BLaER1 treated with 17β-estradiol and CSF1 and Interleukin-3, amounts not matched to agents 10 nM and 100 nM (cell line): ENCODE measurements at regions not wholly inside any gene's neighbourhood (a gene's known extent, or its start where the extent isn't known, plus 50 kb on each side); places are given as distances from the start of the nearest gene placed in this dataset.

Source experiments
- H3K27ac ChIP-seq, 11 experiments: shearing (Covaris generic); formaldehyde crosslinking; 2 replicates each; pipeline ENCODE4 v1.8.1; 2022
- H3K27me3 ChIP-seq, 11 experiments: shearing (Covaris generic); formaldehyde crosslinking; 2 replicates each; pipeline ENCODE4 v1.8.1; 2022
- H3K36me3 ChIP-seq, 11 experiments: shearing (Covaris generic); formaldehyde crosslinking; 2 replicates each; pipeline ENCODE4 v1.8.1; 2022
- H3K4me1 ChIP-seq, 10 experiments: shearing (Covaris generic); formaldehyde crosslinking; 2 replicates each; pipeline ENCODE4 v1.8.1; 2022
- H3K4me2 ChIP-seq, 11 experiments: shearing (Covaris generic); formaldehyde crosslinking; 2 replicates each; pipeline ENCODE4 v1.8.1; 2022
- H3K4me3 ChIP-seq, 10 experiments: shearing (Covaris generic); formaldehyde crosslinking; 2 replicates each; pipeline ENCODE4 v1.8.1; 2022
- H3K9ac ChIP-seq, 11 experiments: shearing (Covaris generic); formaldehyde crosslinking; 2 replicates each; pipeline ENCODE4 v1.8.1; 2022
- H3K9me3 ChIP-seq, 11 experiments: shearing (Covaris generic); formaldehyde crosslinking; replicated peaks in 1 of 11; 2 replicates each; pipeline ENCODE4 v1.8.1; 2022
- H4K20me1 ChIP-seq, 11 experiments: shearing (Covaris generic); formaldehyde crosslinking; 2 replicates each; pipeline ENCODE4 v1.8.1; 2022
- Cebpa-rat ChIP-seq, 11 experiments: shearing (Covaris generic); IDR thresholded peaks; 2 replicates each; pipeline ENCODE4 v1.8.1; 2022

GRCh38 chr6:76490456-76490855, 418.0 kb upstream of the IMPG1 start:
- H3K9me3 ChIP-seq, result peaks cover 13 to 25% (median 17%) of the 10 kb centered on the region in 11 experiments
- no peak for TF ChIP-seq Cebpa-rat (IDR thresholded peaks at IDR 0.05)
- H3K4me3 ChIP-seq, result no peak overlapping the region
- no peaks in the 10 kb centered on the region for H3K4me1 ChIP-seq
- no peaks in the 10 kb centered on the region for H4K20me1 ChIP-seq
- no peaks in the 10 kb centered on the region for H3K36me3 ChIP-seq
- no peak overlapping the region for H3K27ac ChIP-seq
- no peak overlapping the region for H3K4me2 ChIP-seq
- no peaks in the 10 kb centered on the region for H3K27me3 ChIP-seq
- H3K9ac ChIP-seq, result no peak overlapping the region

GRCh38 chr6:76481101-76481500, 408.6 kb upstream of the IMPG1 start:
- Histone ChIP-seq H3K9ac (no peak overlapping the region), H3K36me3 (no peaks in the 10 kb centered on the region), H3K4me2 (no peak overlapping the region), H3K4me1 (no peaks in the 10 kb centered on the region), H3K27me3 (no peaks in the 10 kb centered on the region), H3K9me3 (peaks cover 0 to 12% (median 3%) of the 10 kb centered on the region in 11 experiments; a peak in 6 of 22 replicates), H3K27ac (no peak overlapping the region), H4K20me1 (no peaks in the 10 kb centered on the region), H3K4me3 (no peak overlapping the region)
- no peak for TF ChIP-seq Cebpa-rat (IDR thresholded peaks at IDR 0.05)

GRCh38 chr6:76472858-76473257, 400.4 kb upstream of the IMPG1 start:
- H3K9me3 ChIP-seq, result 0 out of 22 replicates have a peak, but pooled peaks cover 0 to 3% (median 0%) of the 10 kb centered on the region in 11 experiments
- H3K4me2 ChIP-seq, result no peak overlapping the region
- no peaks in the 10 kb centered on the region for H4K20me1 ChIP-seq
- TF ChIP-seq Cebpa-rat (IDR thresholded peaks at IDR 0.05), result no peak
- no peak overlapping the region for H3K9ac ChIP-seq
- no peaks in the 10 kb centered on the region for H3K27me3 ChIP-seq
- H3K4me3 ChIP-seq, result no peak overlapping the region
- no peaks in the 10 kb centered on the region for H3K4me1 ChIP-seq
- H3K36me3 ChIP-seq, result no peaks in the 10 kb centered on the region
- no peak overlapping the region for H3K27ac ChIP-seq

GRCh38 chr6:76466286-76466685, 393.8 kb upstream of the IMPG1 start:
- Histone ChIP-seq H3K4me1 (no peaks in the 10 kb centered on the region), H3K36me3 (no peaks in the 10 kb centered on the region), H3K27me3 (no peaks in the 10 kb centered on the region), H3K4me3 (no peak overlapping the region), H3K9ac (no peak overlapping the region), H3K4me2 (no peak overlapping the region), H4K20me1 (no peaks in the 10 kb centered on the region), H3K9me3 (peaks cover 0 to 4% (median 0%) of the 10 kb centered on the region in 11 experiments; a peak in 5 of 22 replicates), H3K27ac (no peak overlapping the region)
- TF ChIP-seq Cebpa-rat (IDR thresholded peaks at IDR 0.05), result no peak

GRCh38 chr6:76465410-76465809, 392.9 kb upstream of the IMPG1 start:
- Histone ChIP-seq H3K36me3 (no peaks in the 10 kb centered on the region), H3K9ac (no peak overlapping the region), H3K4me3 (no peak overlapping the region), H3K27me3 (no peaks in the 10 kb centered on the region), H3K4me1 (no peaks in the 10 kb centered on the region), H3K27ac (no peak overlapping the region), H3K9me3 (peaks cover 0 to 12% (median 5%) of the 10 kb centered on the region in 11 experiments; a peak in 8 of 22 replicates), H3K4me2 (no peak overlapping the region), H4K20me1 (no peaks in the 10 kb centered on the region)
- no peak for TF ChIP-seq Cebpa-rat (IDR thresholded peaks at IDR 0.05)

- Histone ChIP-seq H3K4me2 (no peak overlapping the region), H3K27me3 (no peaks in the 10 kb centered on the region), H3K36me3 (no peaks in the 10 kb centered on the region), H3K27ac (no peak overlapping the region), H3K4me3 (no peak overlapping the region), H3K9me3 (peaks cover 0 to 6% (median 0%) of the 10 kb centered on the region in 11 experiments; a peak in 3 of 22 replicates), H3K4me1 (no peaks in the 10 kb centered on the region), H3K9ac (no peak overlapping the region), H4K20me1 (no peaks in the 10 kb centered on the region)
- no peak for TF ChIP-seq Cebpa-rat (IDR thresholded peaks at IDR 0.05)
These were observed 380.8 kb upstream of the IMPG1 start for GRCh38 chr6:76453270-76453669.

- TF ChIP-seq Cebpa-rat (IDR thresholded peaks at IDR 0.05), result no peak
- H3K27me3 ChIP-seq, result no peaks in the 10 kb centered on the region
These were observed 379.7 kb upstream of the IMPG1 start for GRCh38 chr6:76451926-76452709.

DNA sequence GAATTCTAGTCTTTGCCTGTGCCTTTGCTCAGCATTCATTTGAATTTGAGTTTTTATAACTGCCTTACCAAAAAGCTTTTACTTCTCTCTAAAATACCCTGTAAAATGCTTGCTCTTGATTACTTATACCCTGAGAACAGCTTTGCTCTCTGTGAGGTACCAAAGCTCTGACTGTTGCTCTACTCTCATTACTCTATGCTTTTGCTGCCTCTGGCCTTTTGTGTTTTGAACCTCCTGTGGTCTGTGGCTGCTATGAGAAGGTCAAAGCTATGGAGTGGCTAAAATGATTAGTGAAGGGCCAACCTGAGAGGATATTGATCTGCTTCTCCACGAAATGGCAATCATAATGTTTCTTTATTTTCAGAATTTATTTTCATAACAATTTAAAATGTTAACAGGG, 375.6 kb upstream of the IMPG1 start:
- H3K27ac ChIP-seq, result no peak overlapping the region
- no peaks in the 10 kb centered on the region for H3K36me3 ChIP-seq
- no peak for TF ChIP-seq Cebpa-rat (IDR thresholded peaks at IDR 0.05)
- no peak overlapping the region for H3K4me3 ChIP-seq
- H3K9ac ChIP-seq, result no peak overlapping the region
- peaks cover 0 to 4% (median 0%) of the 10 kb centered on the region in 11 experiments; a peak in 3 of 22 replicates for H3K9me3 ChIP-seq
- no peaks in the 10 kb centered on the region for H3K27me3 ChIP-seq
- H3K4me1 ChIP-seq, result no peaks in the 10 kb centered on the region
- no peaks in the 10 kb centered on the region for H4K20me1 ChIP-seq
- no peak overlapping the region for H3K4me2 ChIP-seq

More at GRCh38 chr6:76451926-76452709, 379.7 kb upstream of the IMPG1 start:
- Histone ChIP-seq H3K4me3 (no peak overlapping the region), H3K4me2 (no peak overlapping the region), H3K36me3 (no peaks in the 10 kb centered on the region), H3K9ac (no peak overlapping the region), H3K9me3 (peaks cover 0 to 6% (median 0%) of the 10 kb centered on the region in 11 experiments; a peak in 3 of 22 replicates), H3K4me1 (no peaks in the 10 kb centered on the region), H3K27ac (no peak overlapping the region), H4K20me1 (no peaks in the 10 kb centered on the region)

DNA sequence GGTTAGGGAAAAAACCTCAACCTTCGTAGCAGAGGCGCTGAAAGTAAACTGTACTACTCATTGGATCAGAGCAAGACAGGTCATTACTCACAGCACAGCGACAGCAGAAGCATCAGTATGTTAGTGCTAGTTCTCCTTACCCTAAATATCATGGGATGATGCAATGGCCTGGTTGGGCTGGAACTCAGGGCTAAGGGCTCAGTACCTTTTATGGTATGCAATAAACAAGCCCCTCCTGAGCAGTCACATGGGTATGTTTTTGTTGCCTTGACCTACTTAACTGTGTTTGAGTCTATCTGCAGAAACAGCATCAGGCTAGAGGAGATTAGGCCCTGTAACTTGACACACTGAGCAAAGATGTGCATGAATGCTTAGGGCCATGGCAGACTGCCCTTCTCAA, 369.4 kb upstream of the IMPG1 start:
- Histone ChIP-seq H3K4me3 (no peak overlapping the region), H3K36me3 (no peaks in the 10 kb centered on the region), H3K4me1 (peaks cover 0 to 8% (median 0%) of the 10 kb centered on the region in 10 experiments; a peak in 1 of 20 replicates), H4K20me1 (no peaks in the 10 kb centered on the region), H3K9ac (no peak overlapping the region), H3K27me3 (no peaks in the 10 kb centered on the region), H3K4me2 (no peak overlapping the region), H3K27ac (no peak overlapping the region), H3K9me3 (0 out of 22 replicates have a peak, but pooled peaks cover 0 to 4% (median 0%) of the 10 kb centered on the region in 11 experiments)
- no peak for TF ChIP-seq Cebpa-rat (IDR thresholded peaks at IDR 0.05)

DNA sequence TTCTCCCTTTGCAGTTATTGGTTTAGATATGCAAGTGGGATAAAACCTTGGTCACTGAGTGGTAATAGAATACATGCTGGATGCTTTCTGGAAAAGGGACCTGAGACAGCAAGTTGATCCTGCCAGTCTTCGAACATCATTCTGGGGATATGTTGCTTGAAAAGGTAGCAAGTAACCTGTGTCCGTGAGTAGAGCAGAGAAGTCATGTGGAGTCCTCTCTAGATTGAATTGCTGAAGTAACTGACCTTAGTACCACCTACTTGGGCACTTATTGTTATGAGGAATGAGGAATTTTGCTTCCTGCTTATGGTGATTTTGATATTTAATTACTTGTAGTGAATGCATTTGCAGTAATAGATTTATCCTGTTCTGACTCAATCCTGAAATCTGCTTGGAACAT, 367.3 kb upstream of the IMPG1 start:
- H3K9ac ChIP-seq, result no peak overlapping the region

More for the DNA sequence above, 367.3 kb upstream of the IMPG1 start:
- H3K27ac ChIP-seq, result no peak overlapping the region
- H3K9me3 ChIP-seq, result no peaks in the 10 kb centered on the region
- no peaks in the 10 kb centered on the region for H3K36me3 ChIP-seq
- TF ChIP-seq Cebpa-rat (IDR thresholded peaks at IDR 0.05), result no peak
- H3K4me1 ChIP-seq, result peaks cover 0 to 20% (median 11%) of the 10 kb centered on the region in 10 experiments; a peak in 16 of 20 replicates
- peak overlapping the region in 1 of 11 experiments; percentile 17; a peak in 2 of 22 replicates for H3K4me2 ChIP-seq
- H3K27me3 ChIP-seq, result no peaks in the 10 kb centered on the region
- H3K4me3 ChIP-seq, result no peak overlapping the region
- H4K20me1 ChIP-seq, result no peaks in the 10 kb centered on the region
